ENCODE measurements at regions not wholly inside any gene's neighbourhood (a gene's known extent, or its start where the extent isn't known, plus 50 kb on each side); places are given as distances from the start of the nearest gene placed in this dataset.

- H3K4me3 ChIP-seq (ENCODE audit: low read depth, low read length): no peak overlapping the region
- no peak for TF ChIP-seq CTCF (IDR thresholded peaks at IDR 0.05; ENCODE audit: borderline replicate concordance, insufficient read depth, low read depth, low read length)
These were observed 51.6 kb upstream of the ALCAM start for GRCh38 chr3:105315144-105315543.

GRCh38 chr3:105315815-105316214, 50.9 kb upstream of the ALCAM start:
- no peak for TF ChIP-seq CTCF (IDR thresholded peaks at IDR 0.05; ENCODE audit: borderline replicate concordance, insufficient read depth, low read depth, low read length)
- H3K4me3 ChIP-seq (ENCODE audit: low read depth, low read length): no peak overlapping the region

- TF ChIP-seq CTCF (IDR thresholded peaks at IDR 0.05; ENCODE audit: borderline replicate concordance, insufficient read depth, low read depth, low read length): no peak
- no peak overlapping the region for H3K4me3 ChIP-seq (ENCODE audit: low read depth, low read length)
These were observed 50.4 kb upstream of the ALCAM start for GRCh38 chr3:105316331-105316730.
